SK-N-DZ (cell line): ENCODE measurements at regions not wholly inside any gene's neighbourhood (a gene's known extent, or its start where the extent isn't known, plus 50 kb on each side); places are given as distances from the start of the nearest gene placed in this dataset.
"Not testable (repeated sequence)": the region's sequence is repeated elsewhere in the genome, so short reads cannot be mapped to it uniquely, and the experiment has no call there.

Experiments used
- DNase-seq: peaks from one replicate; pipeline ENCODE4 v3.0.0-alpha.2; 2015; ENCODE audit warnings: low spot score

DNA sequence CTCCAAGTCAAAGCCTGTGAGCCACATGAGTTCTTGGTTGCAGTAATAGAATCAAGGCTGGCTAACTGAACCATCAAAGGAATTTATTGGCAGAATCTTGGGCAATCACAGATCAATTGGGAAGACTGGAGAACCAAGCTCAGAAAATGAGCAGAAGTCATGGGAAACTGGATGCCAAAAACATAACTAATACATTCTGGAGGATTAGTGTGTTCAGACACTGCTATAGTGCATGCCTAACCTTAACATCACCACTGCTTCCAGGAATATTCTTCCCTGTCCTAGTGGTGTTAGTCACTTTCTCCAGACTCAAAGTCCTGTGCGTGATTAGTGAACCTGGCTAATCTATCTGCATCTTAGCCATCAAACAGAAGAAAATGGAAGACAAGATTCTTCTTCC, 843.7 kb downstream of the EFNA5 start:
- no peak for DNase-seq

GRCh38 chr5:106825374-106825773, 845.4 kb downstream of the EFNA5 start:
- no peak for DNase-seq

GRCh38 chr5:106822851-106823250, 847.9 kb downstream of the EFNA5 start:
- no peak for DNase-seq

DNA sequence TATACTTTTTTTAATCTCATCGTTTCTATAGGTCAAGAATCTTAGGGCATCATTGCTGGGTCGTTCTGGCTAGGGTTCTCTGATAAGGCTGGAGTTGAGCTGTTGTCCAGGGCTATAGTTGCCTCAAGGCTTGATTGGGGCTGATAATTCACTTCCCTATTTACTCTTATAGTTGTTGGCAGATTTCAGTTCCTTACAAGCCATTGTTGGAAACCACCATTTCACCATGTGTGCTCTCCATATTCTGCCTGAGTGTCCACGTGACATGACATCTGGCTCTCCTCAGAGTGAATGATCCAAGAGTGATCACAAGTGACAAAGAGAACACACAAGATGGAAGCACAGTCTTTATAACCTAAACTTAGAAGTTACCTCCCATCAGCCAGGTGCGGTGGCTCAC, 852.2 kb downstream of the EFNA5 start:
- no peak for DNase-seq

GRCh38 chr5:106814961-106815360, 855.8 kb downstream of the EFNA5 start:
- no peak for DNase-seq

GRCh38 chr5:106801554-106801953, 869.2 kb downstream of the EFNA5 start:
- DNase-seq, result no peak

DNA sequence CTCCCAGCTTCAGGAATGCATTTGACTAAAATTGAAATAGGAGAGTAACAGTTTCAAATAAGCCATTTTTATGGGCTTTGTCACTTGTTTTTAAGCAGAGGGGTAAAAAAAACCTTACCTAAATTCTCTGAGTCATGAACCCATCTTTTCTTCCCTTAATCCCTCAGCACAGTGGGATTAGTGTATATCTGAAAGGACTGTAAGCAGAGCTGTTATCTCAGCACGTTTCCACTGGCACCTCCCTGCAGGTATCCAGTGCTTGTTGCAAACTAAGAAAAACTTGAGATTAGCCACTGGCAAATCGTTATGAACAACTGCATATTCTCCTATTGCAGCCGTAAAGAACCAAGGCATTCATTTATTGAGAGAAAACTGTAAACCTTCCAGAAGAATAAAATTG, 872.7 kb downstream of the EFNA5 start:
- no peak for DNase-seq

DNA sequence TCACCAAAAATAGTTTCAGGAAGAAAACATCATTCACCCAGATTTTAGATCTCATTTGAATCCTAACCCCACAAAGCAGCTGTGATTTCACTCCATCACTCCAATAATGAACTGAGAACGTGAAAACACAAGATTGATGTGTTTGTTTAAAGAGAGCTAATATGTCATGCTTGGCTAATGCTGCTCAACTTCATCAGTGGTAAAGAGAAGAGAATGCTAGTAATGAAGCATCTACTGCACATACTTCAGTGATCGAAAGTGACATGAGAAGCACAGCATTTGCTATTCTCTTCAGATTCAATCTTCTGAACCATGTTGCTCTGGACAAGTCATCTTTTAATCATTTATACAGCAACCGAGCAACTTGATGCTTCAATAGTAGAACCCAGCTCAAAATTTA, 874.7 kb downstream of the EFNA5 start:
- DNase-seq, result no peak

GRCh38 chr5:106784846-106785245, 885.9 kb downstream of the EFNA5 start:
- no peak for DNase-seq

DNA sequence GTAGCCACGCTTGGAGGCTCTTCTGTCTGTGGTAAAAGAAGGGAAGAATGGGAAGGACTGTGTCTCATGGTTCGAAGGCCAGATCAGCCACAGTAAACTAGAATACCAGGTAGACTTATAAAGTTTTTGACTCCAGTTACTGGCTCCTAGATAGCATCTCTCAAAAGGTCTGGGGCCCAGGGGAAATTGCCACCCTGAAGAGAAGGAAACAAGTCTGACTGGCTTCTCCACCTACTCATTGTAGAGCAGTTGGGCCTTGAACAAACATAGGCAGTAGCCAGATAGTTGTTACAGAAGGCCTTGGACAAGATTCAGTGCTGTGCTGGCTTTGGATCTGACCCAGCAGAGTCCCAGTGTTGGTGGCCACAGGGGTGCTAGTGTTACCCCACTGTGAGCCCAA, 890.4 kb downstream of the EFNA5 start:
- no peak for DNase-seq

- DNase-seq, result not testable (repeated sequence)
Measured at GRCh38 chr5:106776515-106776914, 894.2 kb downstream of the EFNA5 start.

DNA sequence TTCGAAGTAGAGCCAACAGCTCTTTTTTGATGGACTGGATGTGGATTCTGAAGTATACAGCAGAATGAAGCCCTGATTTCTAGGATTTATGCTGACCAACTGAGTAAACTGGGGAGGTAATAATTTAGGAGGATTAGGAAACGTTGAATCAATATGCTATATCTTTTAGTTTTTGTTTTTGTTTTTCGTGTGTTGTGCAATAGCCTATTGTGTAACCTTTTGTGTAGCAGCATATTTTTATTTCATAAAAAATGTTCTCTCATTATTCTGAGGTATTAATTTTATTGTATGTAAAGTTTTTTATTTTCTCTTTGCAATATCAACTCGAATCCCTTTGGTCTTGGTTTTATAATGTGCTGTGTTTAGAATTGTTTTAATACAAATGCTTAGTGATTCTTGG, 902.3 kb downstream of the EFNA5 start:
- DNase-seq, result no peak

GRCh38 chr5:106766916-106767315, 903.8 kb downstream of the EFNA5 start:
- no peak for DNase-seq

DNA sequence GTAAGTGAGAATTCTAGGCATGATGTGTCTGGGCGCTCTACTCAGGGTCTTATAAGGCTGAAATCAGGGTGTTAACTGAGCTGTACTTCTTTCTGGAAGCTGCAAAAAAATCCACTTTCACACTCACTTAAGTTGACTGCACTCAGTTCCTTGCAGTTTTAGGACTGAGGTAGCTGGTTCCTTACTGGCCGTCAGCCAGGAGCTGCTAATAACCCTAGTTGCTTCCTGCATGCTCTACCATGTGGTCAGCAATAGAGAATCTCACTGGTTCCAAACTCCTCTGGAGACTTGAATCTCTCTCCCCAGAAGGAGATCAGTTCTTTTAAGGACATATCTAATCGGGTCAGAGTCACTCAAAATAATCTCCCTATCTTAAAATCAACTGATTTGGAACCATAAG, 911.2 kb downstream of the EFNA5 start:
- no peak for DNase-seq

- no peak for DNase-seq
Measured at GRCh38 chr5:106759152-106759551, 911.6 kb downstream of the EFNA5 start.

GRCh38 chr5:106757672-106758071, 913.1 kb downstream of the EFNA5 start:
- DNase-seq, result no peak

DNA sequence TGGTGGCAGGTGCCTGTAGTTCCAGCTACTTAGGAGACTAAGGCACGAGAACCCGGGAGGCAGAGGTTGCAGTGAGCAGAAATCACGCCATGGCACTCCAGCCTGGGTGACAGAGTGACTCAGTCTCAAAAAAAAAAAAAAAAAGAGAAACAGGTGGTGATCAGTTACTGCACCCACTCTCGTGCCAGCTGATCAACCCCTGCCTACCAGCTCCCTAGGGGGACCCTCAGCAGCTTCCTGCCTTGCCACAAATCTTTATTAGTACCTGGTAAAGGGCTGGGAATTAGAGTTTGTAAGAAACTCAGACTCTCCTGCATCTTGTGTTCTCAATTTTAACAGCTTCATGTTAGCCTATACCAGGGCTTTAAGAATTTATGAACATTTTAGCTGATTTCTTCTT, 914.9 kb downstream of the EFNA5 start:
- DNase-seq, result no peak

DNA sequence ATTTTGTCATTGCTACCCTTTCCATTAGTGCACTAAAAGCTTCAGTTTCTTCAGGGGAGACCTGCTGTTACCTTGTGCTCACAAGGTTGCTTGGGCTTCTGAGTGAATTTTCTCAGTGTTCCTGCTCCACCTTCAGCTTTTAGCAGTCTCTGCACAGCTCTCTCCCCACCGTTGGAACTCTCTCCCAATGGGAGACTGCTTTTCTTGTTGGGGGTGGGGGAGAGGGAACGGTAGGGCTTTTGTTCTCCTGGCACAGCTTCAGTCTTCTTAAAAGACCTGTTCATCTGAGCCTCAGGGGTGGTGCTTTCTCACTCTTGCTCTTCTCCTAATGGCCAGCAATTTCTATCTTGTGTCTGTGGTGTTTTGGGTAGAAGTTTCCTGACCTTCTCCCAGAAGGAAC, 915.7 kb downstream of the EFNA5 start:
- no peak for DNase-seq

DNA sequence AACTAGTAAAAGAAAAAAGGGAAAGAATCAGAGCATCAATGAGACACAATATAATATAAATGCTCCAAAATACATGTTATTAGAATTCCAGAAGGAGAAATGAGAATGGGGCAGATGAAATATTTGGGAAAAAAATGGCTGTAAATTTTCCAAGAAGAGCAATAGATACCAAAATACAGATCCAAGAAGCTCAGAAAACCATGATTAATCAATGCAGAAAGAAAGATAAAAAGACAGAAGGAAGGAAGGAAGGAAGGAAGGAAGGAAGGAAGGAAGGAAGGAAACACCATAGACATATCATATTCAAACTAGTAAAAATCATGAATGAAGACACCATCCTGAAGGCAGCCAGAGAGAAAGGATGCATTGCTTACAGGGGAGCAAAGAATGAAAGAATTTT, 920.9 kb downstream of the EFNA5 start:
- DNase-seq, result no peak

- DNase-seq, result no peak
Measured at GRCh38 chr5:106739127-106739526, 931.6 kb downstream of the EFNA5 start.

DNA sequence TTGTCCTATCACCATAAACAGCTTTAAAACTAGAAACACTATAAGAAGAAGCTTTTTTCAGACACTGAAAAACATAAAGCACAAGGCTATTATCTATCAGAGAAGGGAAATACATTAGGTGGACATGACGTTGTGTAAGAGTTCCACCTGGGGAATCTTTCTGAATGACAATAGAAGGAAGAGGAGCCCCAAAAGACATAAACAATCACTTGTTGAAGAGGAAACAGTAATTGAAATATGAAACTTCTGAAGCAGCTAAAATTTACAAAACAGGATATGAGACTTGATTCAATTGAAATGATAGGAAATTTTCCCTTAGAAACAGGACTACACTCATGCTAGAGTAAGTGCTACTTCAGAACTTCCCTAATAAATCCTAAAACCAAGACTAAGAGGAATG, 933.6 kb downstream of the EFNA5 start:
- no peak for DNase-seq

GRCh38 chr5:106732624-106733023, 938.1 kb downstream of the EFNA5 start:
- no peak for DNase-seq

- DNase-seq, result no peak
Measured at GRCh38 chr5:106730912-106731311, 939.8 kb downstream of the EFNA5 start.

DNA sequence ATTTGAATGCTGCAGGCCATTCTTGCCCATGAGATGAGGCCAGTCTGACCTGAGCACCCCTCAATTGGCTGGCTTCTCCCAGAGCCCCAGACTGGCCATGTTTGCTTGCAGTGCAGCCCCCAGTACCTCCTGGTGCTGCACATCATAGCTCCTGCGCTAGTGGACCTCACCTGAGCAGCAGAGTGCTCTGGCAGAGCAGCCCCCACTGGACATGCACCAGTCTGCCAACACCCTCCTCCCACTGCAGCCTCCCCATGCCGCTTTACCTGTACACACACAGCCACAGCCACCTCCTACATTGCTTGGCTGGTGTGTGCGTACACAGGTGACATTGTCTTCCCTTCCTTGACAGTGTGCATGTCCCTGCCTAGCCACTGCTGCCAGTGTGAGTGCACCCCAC, 940.2 kb downstream of the EFNA5 start:
- no peak for DNase-seq

GRCh38 chr5:106728208-106728607, 942.5 kb downstream of the EFNA5 start:
- no peak for DNase-seq
